Chondrocyte (in vitro differentiated cells): ENCODE measurements at regions not wholly inside any gene's neighbourhood (a gene's known extent, or its start where the extent isn't known, plus 50 kb on each side); places are given as distances from the start of the nearest gene placed in this dataset.

Source experiments
- DNase-seq: peaks from one replicate; pipeline ENCODE4 v3.0.0; 2021; ENCODE audit warnings: mixed read lengths, low spot score
- H3K27ac Mint-ChIP-seq: one replicate; pipeline ENCODE4 v1.8.0; 2021; ENCODE audit warnings: mild to moderate bottlenecking, moderate library complexity, mixed read lengths; ENCODE audit not compliant: unreplicated experiment
- H3K27me3 Mint-ChIP-seq: 2 replicates; pipeline ENCODE4 v1.8.0; 2021; ENCODE audit warnings: low read depth, mixed read lengths
- H3K36me3 Mint-ChIP-seq: 2 replicates; pipeline ENCODE4 v1.8.0; 2021; ENCODE audit warnings: low read depth, mixed read lengths
- H3K4me1 Mint-ChIP-seq: 2 replicates; pipeline ENCODE4 v1.8.0; 2021; ENCODE audit warnings: low read depth, mild to moderate bottlenecking, mixed read lengths
- H3K4me3 Mint-ChIP-seq: one replicate; pipeline ENCODE4 v1.8.0; 2021; ENCODE audit warnings: mild to moderate bottlenecking, moderate library complexity, mixed read lengths; ENCODE audit not compliant: unreplicated experiment
- H3K9me3 Mint-ChIP-seq: 2 replicates; pipeline ENCODE4 v1.8.0; 2021; ENCODE audit warnings: low read depth, mixed read lengths
- TF ChIP-seq, protein P1 (sequence below): fragments of 200-600 bp; sonication (generic); IDR thresholded peaks from 2 replicates; pipeline ENCODE4 v1.5.0; 2021; ENCODE audit warnings: antibody characterized with exemption, mild to moderate bottlenecking, moderate library complexity

DNA sequence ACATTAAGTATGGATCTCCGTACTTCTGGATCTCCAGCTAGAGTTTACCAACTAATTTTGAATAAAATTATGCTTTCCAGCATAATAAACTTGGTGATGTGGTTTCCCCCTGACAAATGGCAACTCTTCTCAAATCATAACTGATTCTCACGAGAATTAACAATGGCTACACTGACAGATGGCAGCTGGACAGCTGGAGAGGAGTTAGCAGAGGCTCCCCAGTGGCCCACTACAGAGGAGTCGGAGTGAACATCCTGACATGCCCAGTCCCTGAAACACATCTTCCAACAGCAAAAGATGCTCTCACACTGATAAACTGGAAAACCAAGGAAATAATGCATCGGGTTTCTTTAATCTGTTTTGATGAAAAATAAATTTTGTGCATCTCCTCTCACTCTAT lies 239.6 kb downstream of the MAN2A1 start:
- no peaks in the 10 kb centered on the region for H3K36me3 Mint-ChIP-seq

DNA sequence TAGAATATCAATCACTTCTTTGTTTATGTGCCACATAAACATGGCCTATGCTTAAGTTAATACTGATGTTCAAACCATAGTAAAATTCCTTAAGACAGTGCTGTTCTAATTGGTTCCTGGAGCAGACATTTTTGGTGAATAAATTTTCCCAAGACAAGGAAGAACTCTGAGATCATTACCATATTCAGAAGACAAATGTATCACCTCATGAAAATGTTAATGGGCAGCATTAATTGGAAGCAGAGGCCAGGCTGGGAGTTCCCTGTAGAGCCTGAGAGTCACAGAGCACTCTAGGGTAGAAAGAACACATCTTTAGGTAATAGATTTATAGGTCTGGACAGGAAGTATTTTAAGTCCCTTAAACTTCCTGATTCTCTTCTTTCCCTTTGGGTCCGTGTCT lies 240.2 kb downstream of the MAN2A1 start:
- Mint-ChIP-seq H3K9me3 (no peaks in the 10 kb centered on the region), H3K27me3 (no peaks in the 10 kb centered on the region), H3K4me1 (no peaks in the 10 kb centered on the region), H3K27ac (no peak overlapping the region), H3K36me3 (no peaks in the 10 kb centered on the region), H3K4me3 (no peak overlapping the region)
- no peak for DNase-seq
- TF ChIP-seq, protein P1, sequence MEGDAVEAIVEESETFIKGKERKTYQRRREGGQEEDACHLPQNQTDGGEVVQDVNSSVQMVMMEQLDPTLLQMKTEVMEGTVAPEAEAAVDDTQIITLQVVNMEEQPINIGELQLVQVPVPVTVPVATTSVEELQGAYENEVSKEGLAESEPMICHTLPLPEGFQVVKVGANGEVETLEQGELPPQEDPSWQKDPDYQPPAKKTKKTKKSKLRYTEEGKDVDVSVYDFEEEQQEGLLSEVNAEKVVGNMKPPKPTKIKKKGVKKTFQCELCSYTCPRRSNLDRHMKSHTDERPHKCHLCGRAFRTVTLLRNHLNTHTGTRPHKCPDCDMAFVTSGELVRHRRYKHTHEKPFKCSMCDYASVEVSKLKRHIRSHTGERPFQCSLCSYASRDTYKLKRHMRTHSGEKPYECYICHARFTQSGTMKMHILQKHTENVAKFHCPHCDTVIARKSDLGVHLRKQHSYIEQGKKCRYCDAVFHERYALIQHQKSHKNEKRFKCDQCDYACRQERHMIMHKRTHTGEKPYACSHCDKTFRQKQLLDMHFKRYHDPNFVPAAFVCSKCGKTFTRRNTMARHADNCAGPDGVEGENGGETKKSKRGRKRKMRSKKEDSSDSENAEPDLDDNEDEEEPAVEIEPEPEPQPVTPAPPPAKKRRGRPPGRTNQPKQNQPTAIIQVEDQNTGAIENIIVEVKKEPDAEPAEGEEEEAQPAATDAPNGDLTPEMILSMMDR, result no peak

More for the DNA sequence above, 239.6 kb downstream of the MAN2A1 start:
- Mint-ChIP-seq H3K9me3 (no peaks in the 10 kb centered on the region), H3K27ac (no peak overlapping the region), H3K4me1 (no peaks in the 10 kb centered on the region), H3K27me3 (no peaks in the 10 kb centered on the region), H3K4me3 (no peak overlapping the region)
- DNase-seq, result no peak
- TF ChIP-seq, protein P1, result no peak

DNA sequence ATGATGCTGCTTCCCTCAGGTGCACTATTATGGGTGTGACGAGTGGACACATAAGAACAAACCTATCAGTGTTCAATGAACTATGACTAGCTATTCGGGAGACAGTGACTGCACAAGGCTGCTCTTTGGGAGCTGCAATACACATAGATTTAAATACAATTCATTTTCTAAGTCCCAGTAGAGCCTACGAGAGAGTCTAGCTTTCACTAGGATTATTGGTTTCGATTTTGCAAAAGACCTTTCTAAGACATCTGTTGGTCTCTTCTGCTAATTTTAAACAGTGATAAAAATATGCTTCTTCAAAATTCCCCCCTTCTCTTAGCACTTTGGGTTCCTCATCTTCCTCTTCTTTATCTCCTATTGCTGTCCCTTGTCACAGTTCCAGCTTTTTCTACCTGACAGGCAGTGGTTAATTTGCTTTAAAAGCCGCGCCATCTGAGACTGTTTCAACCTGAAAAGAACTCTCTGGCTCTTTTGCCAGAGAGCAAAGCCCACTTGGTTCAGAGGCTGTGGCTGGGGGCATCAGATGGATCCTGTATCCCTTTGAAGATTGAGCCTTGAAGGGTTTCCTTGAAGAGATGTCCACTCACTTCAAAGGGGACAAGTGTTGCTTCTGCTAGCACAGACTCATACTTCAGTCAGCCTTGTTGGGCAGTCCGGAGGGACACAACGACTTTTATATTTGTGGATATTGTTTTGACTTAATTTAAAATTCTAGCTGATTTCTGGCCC lies 241.5 kb downstream of the MAN2A1 start:
- TF ChIP-seq, protein P1, result no peak
- no peaks in the 10 kb centered on the region for H3K9me3 Mint-ChIP-seq
- no peaks in the 10 kb centered on the region for H3K27me3 Mint-ChIP-seq
- DNase-seq, result no peak
- H3K27ac Mint-ChIP-seq, result no peak overlapping the region
- H3K4me3 Mint-ChIP-seq, result no peak overlapping the region
- no peaks in the 10 kb centered on the region for H3K4me1 Mint-ChIP-seq
- H3K36me3 Mint-ChIP-seq, result no peaks in the 10 kb centered on the region

DNA sequence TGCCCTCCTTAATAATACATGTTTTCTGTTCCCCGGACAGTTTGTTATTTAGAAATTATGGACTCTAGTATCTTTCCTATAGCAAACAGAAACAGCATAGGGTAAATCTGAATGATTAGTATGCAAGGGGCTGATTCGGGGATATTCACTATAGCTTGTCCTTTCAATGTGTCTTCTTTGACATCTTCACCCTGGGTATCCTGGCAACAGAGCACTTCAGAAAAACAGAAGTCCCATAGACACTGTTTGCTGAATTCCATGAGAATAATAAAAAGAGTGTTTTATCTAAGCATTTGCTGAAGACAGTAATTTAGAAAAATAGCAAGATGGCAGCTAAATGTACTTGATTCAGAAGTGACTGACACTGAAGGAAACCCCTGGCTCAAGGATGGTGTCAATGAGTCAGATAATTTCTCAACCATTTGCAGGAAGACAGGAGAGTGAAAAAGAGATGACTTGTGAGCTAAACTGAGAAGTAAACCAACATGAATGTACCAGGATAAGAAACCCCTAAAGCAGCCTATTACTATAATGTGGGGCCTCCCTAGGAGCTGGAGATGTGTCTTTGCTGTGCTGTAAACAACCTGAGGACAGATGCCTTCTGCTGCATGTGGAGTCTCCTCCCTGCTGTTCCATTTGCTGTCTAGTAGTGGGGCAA lies 246.2 kb downstream of the MAN2A1 start:
- Mint-ChIP-seq H3K27me3 (no peaks in the 10 kb centered on the region), H3K27ac (no peak overlapping the region), H3K4me3 (no peak overlapping the region), H3K36me3 (peaks cover 1% of the 10 kb centered on the region), H3K9me3 (peaks cover 15% of the 10 kb centered on the region), H3K4me1 (no peaks in the 10 kb centered on the region)
- no peak for DNase-seq
- TF ChIP-seq, protein P1, result no peak

DNA sequence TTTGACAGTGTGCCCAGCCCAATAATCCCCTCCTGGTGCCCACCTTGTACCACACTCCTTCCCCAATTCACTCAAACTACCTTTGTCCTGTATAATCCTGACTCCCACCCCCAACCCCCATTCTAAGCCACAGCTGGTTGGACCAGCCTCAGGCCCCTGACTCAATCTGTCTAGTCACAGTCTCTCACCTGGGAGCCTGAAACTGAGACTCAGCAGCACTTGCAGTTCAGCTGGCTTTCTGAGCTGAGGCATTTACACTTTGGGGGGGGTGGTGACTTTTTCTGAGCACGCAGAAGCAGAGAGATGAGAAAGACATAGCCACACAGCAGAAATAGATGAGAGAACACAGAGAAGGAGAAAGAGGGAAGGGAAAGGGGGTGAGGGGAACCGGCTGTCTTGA lies 247.3 kb downstream of the MAN2A1 start:
- H3K36me3 Mint-ChIP-seq, result peaks cover 1% of the 10 kb centered on the region
- TF ChIP-seq, protein P1, result no peak
- no peak for DNase-seq
- no peak overlapping the region for H3K4me3 Mint-ChIP-seq
- H3K9me3 Mint-ChIP-seq, result peaks cover 18% of the 10 kb centered on the region
- no peaks in the 10 kb centered on the region for H3K4me1 Mint-ChIP-seq
- no peaks in the 10 kb centered on the region for H3K27me3 Mint-ChIP-seq
- H3K27ac Mint-ChIP-seq, result no peak overlapping the region
